ENCODE measurements at regions not wholly inside any gene's neighbourhood (a gene's known extent, or its start where the extent isn't known, plus 50 kb on each side); places are given as distances from the start of the nearest gene placed in this dataset.

- Histone ChIP-seq H3K36me3 (ENCODE audit: insufficient read depth) (no peaks in the 10 kb centered on the region), H3K4me2 (no peak overlapping the region), H3K27ac (no peak overlapping the region), H2AFZ (ENCODE audit: low read depth) (no peak overlapping the region), H4K20me1 (ENCODE audit: insufficient read depth) (no peaks in the 10 kb centered on the region), H3K27me3 (ENCODE audit: insufficient read depth, low read depth) (no peaks in the 10 kb centered on the region), H3K4me1 (ENCODE audit: low read depth, poor library complexity, severe bottlenecking) (peaks cover 15% of the 10 kb centered on the region), H3K9ac (no peak overlapping the region), H3K4me3 (IDR thresholded peaks at IDR 0.05; ENCODE audit: insufficient read depth, low read depth, low read length) (no peak overlapping the region), H3K79me2 (ENCODE audit: insufficient read depth, low read depth) (no peaks in the 10 kb centered on the region)
- no peak for TF ChIP-seq CTCF (conservative IDR thresholded peaks at IDR 0.05; ENCODE audit: low read depth, low read length)
These were observed 74.1 kb upstream of the BTN3A2 start for GRCh38 chr6:26290941-26291340.

- Histone ChIP-seq H3K27ac (no peak overlapping the region), H3K36me3 (ENCODE audit: insufficient read depth) (no peaks in the 10 kb centered on the region), H3K4me3 (IDR thresholded peaks at IDR 0.05; ENCODE audit: insufficient read depth, low read depth, low read length) (no peak overlapping the region), H4K20me1 (ENCODE audit: insufficient read depth) (no peaks in the 10 kb centered on the region), H3K27me3 (ENCODE audit: insufficient read depth, low read depth) (no peaks in the 10 kb centered on the region), H3K79me2 (ENCODE audit: insufficient read depth, low read depth) (no peaks in the 10 kb centered on the region), H3K4me1 (ENCODE audit: low read depth, poor library complexity, severe bottlenecking) (peaks cover 20% of the 10 kb centered on the region), H3K4me2 (no peak overlapping the region), H2AFZ (ENCODE audit: low read depth) (no peak overlapping the region), H3K9ac (no peak overlapping the region)
- no peak for TF ChIP-seq CTCF (conservative IDR thresholded peaks at IDR 0.05; ENCODE audit: low read depth, low read length)
These were observed 72.3 kb upstream of the BTN3A2 start for GRCh38 chr6:26292709-26293108.

DNA sequence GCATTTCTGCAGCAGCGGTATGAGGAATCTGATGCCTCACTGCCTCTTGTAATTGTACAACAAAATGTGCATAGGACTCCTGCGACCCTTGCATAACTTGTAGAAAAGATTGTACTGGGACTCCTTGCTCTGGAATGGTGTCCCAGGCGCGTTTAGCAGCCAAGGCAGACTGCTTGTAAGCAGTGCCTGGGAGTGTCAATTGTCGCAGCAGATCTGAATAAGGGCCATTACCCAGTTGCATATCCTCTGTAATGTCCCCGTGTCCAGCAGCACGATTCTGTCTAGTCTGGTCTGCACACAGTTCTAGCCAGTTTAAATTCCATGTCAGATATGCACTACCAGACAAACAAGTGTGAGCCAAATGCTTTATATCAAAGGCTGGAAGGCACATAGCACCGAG is 70.7 kb upstream of the BTN3A2 start:
- no peak for TF ChIP-seq CTCF (conservative IDR thresholded peaks at IDR 0.05; ENCODE audit: low read depth, low read length)
- no peaks in the 10 kb centered on the region for H3K27me3 ChIP-seq (ENCODE audit: insufficient read depth, low read depth)
- H3K4me2 ChIP-seq, result no peak overlapping the region
- H3K9ac ChIP-seq, result no peak overlapping the region
- no peak overlapping the region for H3K27ac ChIP-seq
- no peak overlapping the region for H2AFZ ChIP-seq (ENCODE audit: low read depth)
- H3K4me3 ChIP-seq (IDR thresholded peaks at IDR 0.05; ENCODE audit: insufficient read depth, low read depth, low read length), result no peak overlapping the region
- H4K20me1 ChIP-seq (ENCODE audit: insufficient read depth), result no peaks in the 10 kb centered on the region
- peaks cover 20% of the 10 kb centered on the region for H3K4me1 ChIP-seq (ENCODE audit: low read depth, poor library complexity, severe bottlenecking)
- no peaks in the 10 kb centered on the region for H3K79me2 ChIP-seq (ENCODE audit: insufficient read depth, low read depth)
- H3K36me3 ChIP-seq (ENCODE audit: insufficient read depth), result no peaks in the 10 kb centered on the region

GRCh38 chr6:26295691-26296555 is 69.1 kb upstream of the BTN3A2 start:
- Histone ChIP-seq H3K27ac (peak overlapping the region; percentile 39; the same call in 1 of the 2 replicates), H4K20me1 (ENCODE audit: insufficient read depth) (no peaks in the 10 kb centered on the region), H3K9ac (peak overlapping the region; percentile 27; the same call in 1 of the 2 replicates), H3K4me2 (peak overlapping the region; percentile 98), H3K4me1 (ENCODE audit: low read depth, poor library complexity, severe bottlenecking) (peaks cover 31% of the 10 kb centered on the region), H3K36me3 (ENCODE audit: insufficient read depth) (no peaks in the 10 kb centered on the region), H3K27me3 (ENCODE audit: insufficient read depth, low read depth) (no peaks in the 10 kb centered on the region), H3K79me2 (ENCODE audit: insufficient read depth, low read depth) (no peaks in the 10 kb centered on the region), H3K4me3 (IDR thresholded peaks at IDR 0.05; ENCODE audit: insufficient read depth, low read depth, low read length) (no peak overlapping the region), H2AFZ (ENCODE audit: low read depth) (peak overlapping the region; percentile 71; the same call in 1 of the 2 replicates)
- no peak for TF ChIP-seq CTCF (conservative IDR thresholded peaks at IDR 0.05; ENCODE audit: low read depth, low read length)
